Middle frontal gyrus (tissue), 1 donor: ENCODE measurements at regions not wholly inside any gene's neighbourhood (a gene's known extent, or its start where the extent isn't known, plus 50 kb on each side); places are given as distances from the start of the nearest gene placed in this dataset.
A peak's percentile ranks its signal among the peaks of the same experiment; 100 is the strongest.

ENCODE experiments used
- DNase-seq: peaks from one replicate; pipeline ENCODE4 v3.0.0-alpha.2; 2015; ENCODE audit warnings: low spot score; ENCODE audit errors: extremely low spot score

DNA sequence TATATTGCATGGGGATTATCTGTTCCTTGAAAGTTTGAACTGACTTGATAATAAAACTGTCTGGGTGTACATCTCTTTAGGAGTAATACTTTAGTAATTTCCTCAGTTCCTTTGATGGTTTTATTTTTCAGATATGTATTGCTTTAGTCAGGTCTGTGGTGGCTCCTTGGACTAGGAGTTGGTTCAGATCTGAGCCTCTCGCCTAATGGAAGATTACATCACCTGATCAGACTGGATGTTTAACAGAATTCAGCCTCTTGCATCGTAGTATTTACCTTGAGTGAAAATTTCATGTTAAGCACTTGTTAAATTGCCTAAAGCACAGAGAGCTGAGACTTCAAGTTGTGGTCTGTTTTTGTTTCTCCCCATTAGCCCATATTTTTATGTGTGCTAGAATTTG lies 267.3 kb downstream of the MAP2K4 start:
- DNase-seq, result no peak

DNA sequence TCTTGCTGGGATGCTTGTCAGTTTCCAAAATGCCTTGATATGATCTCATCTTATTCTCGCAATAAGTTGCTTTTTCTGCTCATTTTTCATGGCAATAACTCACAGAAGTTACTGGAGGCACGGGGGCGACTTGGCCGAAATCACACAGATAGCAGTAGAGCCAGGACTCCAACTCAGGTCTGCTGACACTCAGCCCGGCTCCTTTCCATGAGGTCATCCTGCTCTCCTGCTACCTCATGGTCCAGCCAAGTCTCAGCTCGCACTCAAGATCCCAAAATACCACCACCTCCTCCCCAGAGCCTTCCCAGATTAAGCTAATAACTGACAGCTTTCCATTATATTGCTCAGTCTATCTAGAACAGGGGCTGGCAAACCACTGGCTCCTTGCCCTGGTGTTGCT lies 269.5 kb downstream of the MAP2K4 start:
- DNase-seq, result no peak

DNA sequence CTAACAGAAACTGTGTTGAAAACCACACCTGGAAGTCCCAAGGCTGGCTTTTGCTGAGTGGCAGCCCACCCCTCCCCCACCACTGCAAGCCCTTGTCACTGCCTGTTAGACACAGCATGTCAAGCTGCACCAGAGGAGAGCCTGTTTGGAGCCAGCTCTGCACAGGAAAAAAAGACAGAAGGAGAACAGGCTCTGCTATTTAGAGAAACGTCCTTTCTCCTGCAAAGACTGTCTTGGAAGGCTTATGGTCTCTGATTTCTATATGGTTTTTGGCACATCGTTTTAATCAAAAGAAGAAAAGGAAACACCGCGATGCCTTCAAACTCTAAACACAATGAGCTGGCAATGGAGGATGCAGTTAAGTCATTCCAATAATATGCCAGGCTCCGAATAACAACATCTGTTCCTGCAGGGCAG lies 275.5 kb downstream of the MAP2K4 start:
- no peak for DNase-seq

DNA sequence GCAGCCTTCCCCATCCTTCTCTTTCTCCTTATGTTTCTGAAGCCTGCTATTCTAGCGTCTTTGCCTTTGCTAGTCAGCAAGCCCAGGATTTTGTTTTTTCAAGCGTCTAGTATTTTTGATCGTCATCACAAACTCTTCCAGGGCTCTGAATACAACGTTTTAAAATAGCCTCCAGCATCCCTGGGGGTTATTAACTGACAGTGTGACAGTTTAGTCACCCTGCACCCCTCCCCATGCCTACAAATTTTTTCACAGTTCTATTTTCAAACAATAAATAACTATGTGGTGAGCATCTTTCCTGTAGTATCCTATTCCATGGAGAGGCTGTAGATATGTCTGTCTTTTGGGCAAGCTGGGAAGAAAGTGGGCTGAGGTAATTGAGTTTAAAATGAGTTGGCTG lies 280.9 kb downstream of the MAP2K4 start:
- no peak for DNase-seq

DNA sequence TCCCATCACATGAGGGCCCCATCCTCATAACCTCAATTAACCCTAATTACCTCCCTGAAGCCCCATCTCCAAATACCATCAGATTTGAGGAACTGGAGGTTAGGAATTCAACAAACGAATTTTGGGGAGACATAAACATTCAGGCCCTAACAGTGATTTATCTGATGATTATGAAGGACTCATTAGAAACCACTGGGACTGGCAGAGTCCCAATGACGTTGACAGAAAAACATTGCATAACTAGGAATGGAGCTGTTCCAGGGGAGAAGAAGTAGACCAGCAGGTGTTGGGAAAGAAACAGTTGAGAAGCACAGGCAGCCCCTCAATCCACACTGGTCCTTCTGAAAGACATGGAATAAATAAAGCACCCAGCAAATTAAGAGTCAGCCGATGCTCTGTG lies 282.0 kb downstream of the MAP2K4 start:
- no peak for DNase-seq

DNA sequence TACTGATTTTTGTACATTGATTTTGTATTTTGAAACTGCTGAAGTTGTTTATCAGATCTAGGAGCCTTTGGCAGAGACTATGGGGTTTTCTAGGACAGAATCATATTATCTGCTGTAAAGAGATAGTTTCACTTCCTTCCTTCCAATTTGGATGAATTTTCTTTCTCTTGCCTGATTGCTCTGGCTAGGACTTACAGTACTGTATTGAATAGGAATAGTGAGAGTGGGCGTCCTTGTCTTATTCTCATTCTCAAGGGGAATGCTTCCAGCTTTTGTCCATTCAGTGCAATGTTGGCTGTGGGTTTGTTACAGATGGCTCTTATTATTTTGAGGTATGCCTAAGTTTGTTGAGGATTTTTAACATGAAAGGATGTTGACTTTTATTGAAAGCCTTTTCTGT lies 290.1 kb downstream of the MAP2K4 start:
- DNase-seq, result peak; percentile 15

DNA sequence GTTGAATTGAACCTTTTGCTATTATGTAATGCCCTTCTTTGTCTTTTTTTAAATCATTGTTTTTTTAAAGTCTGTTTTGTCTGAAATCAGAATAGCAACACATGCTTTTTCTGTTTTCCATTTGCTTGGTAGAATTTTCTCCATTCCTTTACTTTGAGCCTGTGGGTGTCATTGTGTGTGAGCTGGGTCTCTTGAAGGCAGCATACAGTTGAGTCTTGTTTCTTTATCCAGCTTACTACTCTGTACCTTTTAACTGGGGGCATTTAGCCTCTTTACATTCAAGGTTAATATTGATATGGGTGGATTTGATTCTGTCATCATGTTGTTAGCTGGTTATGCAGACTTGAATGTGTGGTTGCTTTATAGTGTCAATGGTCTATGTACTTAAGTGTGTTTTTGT lies 292.0 kb downstream of the MAP2K4 start:
- no peak for DNase-seq

DNA sequence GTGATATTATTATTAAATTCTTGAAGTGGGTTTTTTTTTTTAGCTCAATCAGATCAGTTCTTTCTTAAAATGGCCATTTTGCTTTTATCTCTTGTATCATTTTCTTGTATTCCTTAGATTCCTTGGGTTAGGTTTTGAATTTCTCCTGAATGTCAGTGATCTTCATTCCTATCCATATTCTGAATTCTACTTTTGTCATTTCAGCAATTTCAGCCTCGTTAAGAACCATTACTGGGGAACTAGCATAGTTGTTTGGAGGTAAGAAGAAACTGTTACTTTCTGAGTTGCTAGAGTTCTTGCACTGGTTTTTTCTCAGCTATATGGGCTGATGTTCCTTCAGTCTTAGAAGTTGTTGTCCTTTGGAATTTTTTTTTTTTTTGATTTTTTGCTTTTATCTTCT lies 293.1 kb downstream of the MAP2K4 start:
- no peak for DNase-seq

DNA sequence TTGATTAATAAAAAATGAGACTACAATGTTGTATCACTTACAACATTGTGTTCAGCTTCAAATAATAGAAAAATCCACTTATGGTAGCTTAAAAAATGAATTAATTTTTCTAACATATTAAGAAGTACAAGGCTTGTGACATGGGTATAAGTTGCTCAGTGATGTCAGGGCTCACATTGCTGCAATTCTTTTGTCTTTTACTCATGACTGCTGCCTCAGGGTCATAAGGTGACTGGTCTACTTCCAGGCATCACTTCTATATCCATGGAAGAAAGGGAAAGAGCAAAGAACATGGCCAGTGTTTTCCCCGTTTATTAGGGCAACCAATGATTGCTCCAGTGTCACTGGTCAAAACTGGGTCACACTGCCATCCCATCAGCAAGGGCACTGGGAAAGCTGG lies 295.3 kb downstream of the MAP2K4 start:
- no peak for DNase-seq

DNA sequence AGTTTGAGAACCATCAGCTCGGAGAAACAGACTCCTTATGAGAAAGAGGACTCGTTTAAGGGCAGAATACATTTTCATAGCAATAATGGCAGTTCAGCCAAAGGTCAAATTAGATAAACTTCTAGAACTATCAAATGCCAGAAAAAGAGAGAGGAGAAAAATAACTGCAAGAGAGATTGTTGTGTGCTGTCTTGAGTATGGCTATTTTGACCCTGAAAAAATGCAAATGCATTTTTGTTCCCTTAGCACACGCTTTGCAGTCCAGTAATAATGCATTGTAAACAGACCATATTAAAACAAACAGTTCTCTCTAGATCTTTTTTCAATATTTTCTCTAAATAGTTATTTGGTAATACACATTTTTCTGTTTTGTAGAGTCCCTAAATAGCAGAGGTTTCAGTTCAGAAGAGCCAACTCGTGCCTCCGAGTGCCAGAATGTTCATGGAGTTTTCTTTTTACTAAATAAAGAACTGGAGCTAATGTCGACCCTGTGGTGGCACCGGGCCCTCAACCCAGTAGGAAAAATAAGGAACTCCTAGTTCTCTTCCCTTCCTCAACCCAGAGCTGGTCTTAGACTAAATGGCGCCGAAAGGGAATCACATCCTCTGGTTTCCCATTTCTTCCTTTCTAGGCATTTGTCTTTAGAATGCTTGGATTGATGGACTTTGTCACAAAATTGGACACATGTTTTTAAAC lies 298.0 kb downstream of the MAP2K4 start:
- DNase-seq, result no peak

DNA sequence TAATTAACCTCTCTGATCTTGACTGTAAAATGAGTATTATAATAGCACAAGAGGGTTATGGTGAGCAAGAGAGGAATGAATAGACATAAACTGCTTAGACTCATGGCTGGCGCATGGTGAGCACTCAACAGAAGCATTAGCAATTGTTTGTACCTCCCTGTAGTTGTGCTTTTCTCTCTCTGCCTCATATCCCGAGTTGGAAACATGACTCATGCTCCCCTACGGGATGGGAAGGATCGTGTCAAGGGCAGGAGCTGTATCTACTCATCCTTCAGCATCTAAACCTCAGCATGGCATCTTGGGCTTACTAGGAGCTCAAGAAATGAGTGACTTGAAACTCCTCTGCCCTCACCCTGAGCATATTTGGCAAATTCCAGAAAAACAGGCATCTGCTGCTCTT lies 299.6 kb downstream of the MAP2K4 start:
- no peak for DNase-seq

DNA sequence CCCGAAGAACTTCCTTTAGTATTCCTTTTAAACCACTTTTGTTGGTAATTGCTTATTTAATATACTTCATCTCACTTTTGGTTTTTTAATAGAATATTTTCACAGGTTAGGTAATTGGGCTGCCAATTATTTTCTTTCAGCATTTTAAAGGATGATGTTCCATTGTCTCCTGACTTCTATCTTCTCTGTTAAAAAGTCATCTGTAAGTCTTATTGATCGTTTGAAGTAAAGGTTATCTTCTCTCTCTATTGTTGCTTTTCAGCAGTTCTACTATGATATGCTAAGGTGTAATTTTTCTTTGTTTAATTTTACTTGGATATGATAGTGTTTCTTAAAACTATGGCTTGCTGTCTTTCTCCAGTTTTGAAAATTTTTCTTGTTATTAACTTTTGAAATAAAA lies 307.5 kb downstream of the MAP2K4 start:
- no peak for DNase-seq

DNA sequence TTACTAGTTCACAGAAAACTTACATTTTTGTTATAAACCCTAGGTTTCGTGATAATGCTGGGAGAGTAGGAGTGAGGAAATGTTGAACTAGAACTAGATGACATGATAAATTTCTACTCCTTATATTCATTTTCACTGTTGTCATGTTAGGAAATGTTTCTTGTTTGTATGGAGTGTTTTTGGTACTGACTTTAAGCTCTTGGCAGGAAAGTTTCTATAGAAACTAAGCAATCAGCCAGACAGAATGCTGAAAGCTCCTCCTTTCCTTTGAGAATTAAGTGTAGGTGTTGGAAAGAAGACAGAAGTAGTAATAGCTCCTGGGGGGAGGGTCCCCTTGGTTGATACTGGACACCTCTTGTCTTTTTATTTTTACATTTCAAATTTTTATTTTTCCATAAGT lies 309.8 kb downstream of the MAP2K4 start:
- no peak for DNase-seq

DNA sequence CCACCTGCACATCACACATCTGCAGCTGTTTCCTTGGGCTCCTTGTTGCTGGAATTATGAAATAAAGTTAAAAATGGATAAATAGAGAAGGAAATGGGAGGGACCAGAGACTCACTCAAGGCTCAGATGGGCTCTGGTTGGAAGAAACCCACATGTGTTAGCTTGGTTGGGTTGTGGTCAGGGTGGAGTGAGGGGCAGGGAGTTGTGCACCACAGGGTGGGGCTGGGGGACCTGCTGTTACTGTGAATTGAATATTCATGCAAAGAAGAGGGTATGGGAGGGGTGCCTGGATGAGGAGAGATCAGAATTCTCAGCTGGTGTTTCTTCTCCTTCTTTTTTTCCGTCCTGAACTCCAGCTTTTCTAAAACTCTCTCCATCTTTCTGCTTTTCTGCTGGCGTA lies 320.7 kb downstream of the MAP2K4 start:
- DNase-seq, result no peak

DNA sequence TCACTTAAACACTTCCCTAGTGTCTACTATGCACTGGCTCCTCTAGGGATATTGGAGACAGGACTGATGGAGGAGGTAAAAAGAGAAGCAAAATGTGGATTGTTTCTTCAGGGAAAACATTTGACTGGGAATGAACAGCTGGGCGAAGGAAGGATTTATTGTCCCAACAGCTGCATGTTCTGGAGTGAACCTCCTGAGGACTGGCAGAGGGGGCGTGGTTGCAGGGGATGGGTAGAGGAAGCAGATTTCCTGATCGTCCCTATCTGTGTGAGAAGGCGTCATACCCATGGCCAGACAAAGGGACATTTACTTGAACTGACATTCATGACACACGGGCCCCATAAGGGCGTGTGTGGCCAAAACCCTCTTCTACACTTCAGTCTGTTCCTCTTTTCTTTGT lies 321.5 kb downstream of the MAP2K4 start:
- no peak for DNase-seq

DNA sequence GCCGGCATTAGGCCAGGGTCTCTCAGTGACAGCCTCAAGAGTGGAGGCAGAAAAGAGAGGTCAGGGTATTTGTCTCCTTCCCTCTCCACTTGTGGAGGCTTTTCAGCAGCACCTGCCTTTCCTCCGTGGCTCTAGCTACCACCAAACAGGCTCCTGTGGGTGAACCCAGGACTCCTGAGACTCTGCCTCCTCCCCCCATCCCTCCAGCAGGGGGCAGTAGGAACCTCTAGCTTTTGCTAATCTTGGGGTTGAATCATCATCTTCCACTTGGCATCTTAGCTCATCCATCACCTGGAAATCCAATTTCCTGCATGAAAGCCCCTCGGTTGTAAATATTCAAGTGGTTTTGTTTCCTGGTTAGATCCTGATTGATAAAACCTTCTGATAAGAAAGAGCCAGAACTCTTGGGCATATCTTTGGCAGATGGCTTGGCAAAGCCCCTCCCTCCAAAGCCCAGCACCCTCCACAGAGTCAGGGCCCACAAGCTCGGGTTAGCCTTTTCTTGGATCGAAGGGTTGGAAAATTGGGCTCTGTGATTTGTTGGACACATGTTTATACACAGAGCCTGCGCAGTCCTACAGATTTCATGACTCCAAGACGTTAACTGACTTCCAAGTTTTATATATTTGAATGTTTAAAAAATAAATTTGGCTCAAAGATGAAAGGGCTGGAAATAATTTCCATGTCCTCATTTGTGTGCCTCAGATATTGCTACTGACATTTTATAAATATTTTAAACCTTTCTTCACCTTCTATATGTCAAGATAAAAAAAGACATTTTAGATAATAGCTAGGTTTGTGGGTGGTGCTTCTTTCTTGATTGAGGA lies 322.1 kb downstream of the MAP2K4 start:
- DNase-seq, result no peak

DNA sequence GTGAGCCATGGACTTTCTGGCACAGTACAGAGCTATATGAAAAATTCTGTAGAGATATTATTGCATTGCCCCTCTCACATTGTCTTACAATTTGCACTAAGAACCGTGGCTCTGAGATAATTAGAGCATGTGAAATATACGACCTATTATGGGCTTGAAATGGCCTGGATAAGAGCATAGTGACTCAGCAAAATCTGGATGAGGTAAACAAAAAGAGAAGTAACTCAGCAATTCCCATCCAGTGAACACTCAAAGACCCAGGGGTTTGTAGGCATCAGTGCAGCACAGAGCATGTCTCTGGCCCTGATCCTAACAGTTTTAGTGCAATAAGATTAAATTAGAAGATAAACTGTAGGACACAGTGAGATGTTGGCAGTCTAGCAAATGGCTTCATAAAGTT lies 317.2 kb upstream of the MYOCD start:
- DNase-seq, result no peak

DNA sequence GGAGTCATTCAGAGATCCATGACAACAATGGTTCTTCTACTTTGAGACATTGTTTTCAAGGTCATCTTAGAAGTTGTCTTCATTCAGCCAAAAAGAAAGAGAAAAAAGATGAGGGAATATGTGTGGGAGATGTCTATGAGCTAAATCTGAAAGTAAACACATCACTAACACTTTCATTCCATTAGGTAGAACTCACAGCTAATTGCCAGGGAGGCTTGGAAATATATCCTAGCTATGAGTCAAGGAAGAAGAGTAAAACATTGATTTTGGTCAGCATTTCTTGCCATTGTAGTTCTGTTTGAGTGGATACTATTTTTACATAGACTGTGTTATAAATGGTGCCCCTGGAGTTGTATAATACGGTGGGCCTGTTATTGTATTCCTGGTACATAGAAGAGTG lies 316.4 kb upstream of the MYOCD start:
- DNase-seq, result no peak

DNA sequence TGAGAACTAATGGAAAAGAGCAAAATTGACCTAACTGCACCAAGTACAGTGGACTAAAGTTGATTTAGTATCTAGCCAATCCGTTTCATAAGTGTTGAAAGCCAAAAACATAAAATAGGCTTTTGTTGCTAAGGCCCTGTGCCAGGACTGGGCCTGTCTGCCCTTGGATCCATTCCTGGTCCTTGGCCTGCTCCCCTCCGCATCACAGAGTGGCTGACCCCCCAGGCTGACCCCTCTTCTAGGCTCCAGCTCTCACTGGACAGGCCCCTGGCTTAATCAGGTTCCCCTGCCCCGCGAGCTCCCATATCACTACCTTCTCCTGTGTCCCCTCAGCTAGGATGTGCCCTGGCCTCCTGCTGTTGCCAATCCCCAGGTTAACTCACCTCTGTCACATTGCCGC lies 313.6 kb upstream of the MYOCD start:
- no peak for DNase-seq

DNA sequence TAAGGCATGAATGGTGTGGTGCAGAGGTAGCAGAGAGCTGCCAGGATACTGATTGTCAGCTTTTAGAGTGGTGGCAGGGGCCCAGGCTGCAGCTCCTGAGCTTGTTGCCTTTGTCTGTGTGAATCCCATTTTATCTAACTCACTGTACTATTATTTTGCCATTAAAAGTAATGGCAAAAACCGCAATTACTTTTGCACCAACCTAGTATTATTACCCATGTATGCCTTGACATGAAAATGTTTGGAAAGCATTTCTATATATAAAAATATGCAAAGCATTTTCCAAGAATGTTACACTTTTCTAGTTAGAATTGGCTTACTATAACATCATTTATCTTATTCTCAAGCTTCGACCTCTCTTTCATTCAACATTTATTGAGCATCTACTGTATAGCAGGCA lies 308.1 kb upstream of the MYOCD start:
- DNase-seq, result no peak

DNA sequence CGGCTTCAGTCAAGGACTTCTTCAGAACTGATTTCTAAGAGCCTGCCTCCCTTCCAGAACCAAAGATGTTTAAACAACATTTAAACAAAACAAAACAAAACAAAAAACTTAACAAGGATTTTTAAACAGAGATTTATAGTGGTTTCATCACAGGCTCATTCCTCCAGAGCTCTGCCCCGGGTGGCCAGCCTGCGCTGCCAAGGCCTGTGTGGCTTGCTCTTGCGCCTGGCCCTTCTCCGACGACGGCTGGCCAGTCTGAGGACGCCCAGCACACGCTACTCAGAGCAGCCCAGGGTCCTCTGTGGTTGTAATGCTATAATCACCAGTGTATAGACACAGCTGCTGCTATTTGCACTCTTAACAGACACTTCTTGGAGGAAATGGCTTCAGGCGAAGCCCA lies 307.2 kb upstream of the MYOCD start:
- no peak for DNase-seq

DNA sequence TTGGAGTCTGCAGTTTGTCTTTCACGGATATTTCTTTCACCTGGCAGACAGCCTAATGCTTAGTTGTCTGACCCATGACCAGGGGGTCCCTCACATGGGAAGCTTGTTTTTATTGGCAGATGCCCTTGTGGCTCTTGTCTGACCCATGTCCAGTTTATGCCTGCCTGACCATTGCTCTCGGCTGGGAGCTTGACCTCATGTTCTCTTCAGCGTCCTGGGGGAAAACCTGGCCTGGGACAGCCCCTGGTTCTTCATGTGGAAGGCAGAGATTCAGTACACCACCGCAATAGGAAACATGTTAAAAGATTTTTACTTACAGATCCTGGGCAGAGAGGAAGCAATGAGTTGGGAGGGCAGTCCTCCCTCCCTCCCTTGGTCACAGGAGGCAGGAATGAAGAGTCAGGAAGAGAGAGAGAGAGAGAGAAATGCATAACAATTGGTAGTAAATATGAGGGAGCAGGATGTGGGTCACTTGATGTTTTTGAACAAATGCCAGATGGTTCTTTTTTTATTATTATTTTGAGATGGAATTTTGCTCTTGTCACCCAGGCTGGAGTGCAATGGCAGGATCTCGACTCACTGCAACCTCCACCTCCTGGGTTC lies 302.7 kb upstream of the MYOCD start:
- no peak for DNase-seq

DNA sequence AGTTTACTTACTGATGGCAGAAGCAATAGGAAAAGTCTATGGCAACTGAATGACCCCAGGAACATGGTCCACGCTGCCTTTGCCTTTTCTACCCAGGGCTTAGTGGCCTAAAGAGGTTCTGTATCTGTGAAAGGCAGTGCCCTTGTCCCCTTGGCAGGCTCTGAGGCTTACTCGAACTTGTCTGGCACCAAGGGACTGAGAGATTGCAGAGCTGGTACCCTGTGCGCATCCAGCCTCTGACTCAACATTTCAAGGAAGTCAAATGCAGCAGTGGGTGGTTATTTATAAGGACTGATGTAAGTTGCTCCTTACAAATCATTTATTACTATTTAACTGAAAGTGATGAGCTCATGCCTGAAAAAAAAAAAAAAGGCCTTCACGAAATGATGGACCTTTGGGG lies 299.9 kb upstream of the MYOCD start:
- DNase-seq, result no peak
